H1 (cell line): ENCODE measurements at regions not wholly inside any gene's neighbourhood (a gene's known extent, or its start where the extent isn't known, plus 50 kb on each side); places are given as distances from the start of the nearest gene placed in this dataset.

Source experiments
- CTCF ChIA-PET: fragments of 300-600 bp; sonication (Branson Sonifier 250); formaldehyde crosslinking; loops from one replicate; lab custom pipeline; 2021; ENCODE audit not compliant: partially characterized antibody; lab: Charles Lee
- POLR2A ChIA-PET: fragments of 300-600 bp; sonication (Branson Sonifier 250); formaldehyde crosslinking; loops from one replicate; lab custom pipeline; 2021; ENCODE audit warnings: inconsistent platforms; ENCODE audit not compliant: partially characterized antibody; lab: Charles Lee
- DNase-seq, 2 experiments: peaks; one replicate each; pipeline versions ENCODE4 v3.0.0 to v3.0.0-alpha.2; 2010 to 2022; ENCODE audit warnings: low spot score in 2 of 2, low read depth in 1 of 2, mixed read lengths in 1 of 2
- FAIRE-seq: peaks from 2 replicates; lab custom pipeline; 2011; peaks lifted over from hg19 to GRCh38; lab: Jason Lieb, UNC
- H2AFZ ChIP-seq: 2 replicates; pipeline ENCODE4 v1.8.1; 2012; ENCODE audit warnings: low read length, inconsistent platforms
- H2AK5ac ChIP-seq: 2 replicates; pipeline ENCODE4 v1.6.1; 2013; ENCODE audit warnings: low read depth, low read length
- H2BK120ac ChIP-seq: replicated peaks from 2 replicates; pipeline ENCODE3; 2013; ENCODE audit warnings: low read depth, low read length, inconsistent platforms
- H2BK12ac ChIP-seq: 2 replicates; pipeline ENCODE4 v1.6.1; 2013; ENCODE audit warnings: low read depth, low read length
- H2BK15ac ChIP-seq: 2 replicates; pipeline ENCODE4 v1.6.1; 2013; ENCODE audit warnings: low read length
- H2BK20ac ChIP-seq: 2 replicates; pipeline ENCODE4 v1.6.1; 2013; ENCODE audit warnings: low read length
- H2BK5ac ChIP-seq: 2 replicates; pipeline ENCODE4 v1.6.1; 2013; ENCODE audit warnings: low read depth, low read length
- H3K14ac ChIP-seq: 2 replicates; pipeline ENCODE4 v1.6.1; 2013; ENCODE audit warnings: inconsistent platforms; ENCODE audit not compliant: insufficient read length
- H3K18ac ChIP-seq: 2 replicates; pipeline ENCODE4 v1.6.1; 2013; ENCODE audit warnings: low read length; ENCODE audit errors: extremely low read depth
- H3K23ac ChIP-seq: 2 replicates; pipeline ENCODE4 v1.6.1; 2013; ENCODE audit warnings: inconsistent platforms; ENCODE audit not compliant: insufficient read length
- H3K23me2 ChIP-seq: 2 replicates; pipeline ENCODE4 v1.6.1; 2013; ENCODE audit warnings: low read depth, low read length
- H3K27ac ChIP-seq: 2 replicates; pipeline ENCODE4 v1.6.1; 2011; ENCODE audit warnings: low read depth, low read length, inconsistent platforms
- H3K27me3 ChIP-seq, 4 experiments: replicated peaks in 1 of 4; 1 replicate in 1 of 4; 2 replicates in 3 of 4; pipeline versions ENCODE4 v1.6.1 to v1.8.1; 2011 to 2013; ENCODE audit warnings: low read length in 3 of 4, mild to moderate bottlenecking in 3 of 4, inconsistent platforms in 2 of 4, mixed read lengths in 2 of 4, moderate library complexity in 1 of 4; ENCODE audit not compliant: control insufficient read depth in 3 of 4, insufficient read depth in 3 of 4; ENCODE audit errors: extremely low read depth in 1 of 4
- H3K36me3 ChIP-seq, 4 experiments: 2 replicates each; pipeline versions ENCODE4 v1.6.1 to v1.8.1; 2011 to 2013; ENCODE audit warnings: mild to moderate bottlenecking in 4 of 4, low read length in 3 of 4, moderate library complexity in 2 of 4, control low read depth in 1 of 4, inconsistent platforms in 1 of 4; ENCODE audit not compliant: insufficient read depth in 4 of 4, control insufficient read depth in 2 of 4
- H3K4ac ChIP-seq: replicated peaks from 2 replicates; pipeline ENCODE3; 2013; ENCODE audit warnings: low read length, low read depth, mixed read lengths, inconsistent platforms; ENCODE audit not compliant: insufficient read length
- H3K4me1 ChIP-seq, 4 experiments: replicated peaks in 1 of 4; 1 replicate in 1 of 4; 2 replicates in 3 of 4; pipeline versions ENCODE4 v1.6.1 to v1.8.1; 2011 to 2013; ENCODE audit warnings: low read length in 3 of 4, inconsistent platforms in 2 of 4, mixed read lengths in 1 of 4; ENCODE audit not compliant: insufficient read depth in 4 of 4, control insufficient read depth in 3 of 4
- H3K4me2 ChIP-seq, 2 experiments: 2 replicates each; pipeline versions ENCODE4 v1.6.1 to v1.8.1; 2011 to 2013; ENCODE audit warnings: low read depth in 2 of 2, low read length in 2 of 2, control low read depth in 1 of 2, inconsistent platforms in 1 of 2, mild to moderate bottlenecking in 1 of 2; ENCODE audit not compliant: insufficient read depth in 1 of 2
- H3K4me3 ChIP-seq, 4 experiments: fragments of 200-600, 300-600 bp in 1 of 4; sonication (generic), shearing (Covaris generic), sonication (Bioruptor Twin) in 1 of 4; 2 replicates each; pipeline versions ENCODE4 v1.5.1 to v1.8.1; 2011 to 2016; ENCODE audit warnings: low read length in 4 of 4, low read depth in 3 of 4, control low read depth in 2 of 4, inconsistent platforms in 2 of 4, mild to moderate bottlenecking in 2 of 4, mixed read lengths in 1 of 4, moderate library complexity in 1 of 4; ENCODE audit not compliant: insufficient read depth in 2 of 4; ENCODE audit errors: extremely low read depth in 1 of 4
- H3K56ac ChIP-seq: replicated peaks from 2 replicates; pipeline ENCODE3; 2013; ENCODE audit warnings: low read depth, mild to moderate bottlenecking, mixed read lengths, low read length, inconsistent platforms; ENCODE audit not compliant: insufficient read length
- H3K79me1 ChIP-seq: 2 replicates; pipeline ENCODE4 v1.6.1; 2013; ENCODE audit warnings: low read depth, low read length, control low read depth
- H3K79me2 ChIP-seq, 2 experiments: 2 replicates each; pipeline versions ENCODE4 v1.6.1 to v1.8.1; 2012 to 2013; ENCODE audit warnings: low read length in 2 of 2, mild to moderate bottlenecking in 2 of 2, inconsistent platforms in 1 of 2; ENCODE audit not compliant: insufficient read depth in 2 of 2, control insufficient read depth in 1 of 2
- H3K9ac ChIP-seq, 4 experiments: replicated peaks in 1 of 4; 1 replicate in 1 of 4; 2 replicates in 3 of 4; pipeline versions ENCODE4 v1.6.1 to v1.8.1; 2011 to 2013; ENCODE audit warnings: low read depth in 3 of 4, low read length in 3 of 4, control low read depth in 2 of 4, mild to moderate bottlenecking in 2 of 4, moderate library complexity in 2 of 4, inconsistent platforms in 1 of 4; ENCODE audit errors: extremely low read depth in 1 of 4
- H3K9me3 ChIP-seq, 2 experiments: 2 replicates each; pipeline versions ENCODE4 v1.6.1 to v1.8.1; 2012 to 2013; ENCODE audit warnings: mild to moderate bottlenecking in 2 of 2, moderate library complexity in 2 of 2, control low read depth in 1 of 2, inconsistent platforms in 1 of 2, low read depth in 1 of 2, low read length in 1 of 2, mixed read lengths in 1 of 2; ENCODE audit not compliant: insufficient read depth in 2 of 2
- H4K20me1 ChIP-seq, 2 experiments: replicated peaks in 1 of 2; 2 replicates each; pipeline versions ENCODE3 to v1.8.1; 2011 to 2013; ENCODE audit warnings: inconsistent platforms in 2 of 2, low read length in 2 of 2, mild to moderate bottlenecking in 1 of 2; ENCODE audit not compliant: insufficient read depth in 2 of 2, control insufficient read depth in 1 of 2
- H4K5ac ChIP-seq: 2 replicates; pipeline ENCODE4 v1.6.1; 2013; ENCODE audit warnings: low read length, low read depth, mixed read lengths, inconsistent platforms; ENCODE audit not compliant: insufficient read length
- H4K8ac ChIP-seq: 2 replicates; pipeline ENCODE4 v1.8.0; 2013; ENCODE audit warnings: mild to moderate bottlenecking, moderate library complexity, low read length, inconsistent platforms; ENCODE audit not compliant: insufficient read depth; ENCODE audit errors: extremely low read depth
- H4K91ac ChIP-seq: replicated peaks from 2 replicates; pipeline ENCODE3; 2013; ENCODE audit warnings: low read length, mixed read lengths, inconsistent platforms; ENCODE audit not compliant: insufficient read length
- ATF2 ChIP-seq: IDR thresholded peaks from 2 replicates; pipeline ENCODE4 v1.6.1; 2012; ENCODE audit warnings: low read length, inconsistent platforms
- BACH1 ChIP-seq: IDR thresholded peaks from 2 replicates; pipeline ENCODE4 v1.6.1; 2012; ENCODE audit warnings: low read length, improper control_type of control experiment
- BCL11A ChIP-seq, 2 experiments: IDR thresholded peaks; one replicate each; pipeline ENCODE4 v1.6.1; 2011; ENCODE audit warnings: low read depth in 2 of 2, low read length in 2 of 2, mild to moderate bottlenecking in 2 of 2
- CREB1 ChIP-seq: IDR thresholded peaks from 2 replicates; pipeline ENCODE4 v1.6.1; 2012; ENCODE audit warnings: inconsistent platforms
- EGR1 ChIP-seq: IDR thresholded peaks from 2 replicates; pipeline ENCODE4 v1.6.1; 2011; ENCODE audit warnings: low read depth, low read length, borderline replicate concordance
- EP300 ChIP-seq, 2 experiments: IDR thresholded peaks; 1 replicate in 1 of 2; 2 replicates in 1 of 2; pipeline ENCODE4 v1.6.1; 2011 to 2012; ENCODE audit warnings: low read depth in 2 of 2, low read length in 2 of 2, mild to moderate bottlenecking in 2 of 2, borderline replicate concordance in 1 of 2, inconsistent platforms in 1 of 2, moderate library complexity in 1 of 2
- KDM5A ChIP-seq: fragments of 200-600 bp; IDR thresholded peaks from 2 replicates; pipeline ENCODE4 v1.7.1; 2012; ENCODE audit warnings: mild to moderate bottlenecking, low read length, inconsistent platforms, mixed read lengths
- MAX ChIP-seq: IDR thresholded peaks from 2 replicates; pipeline ENCODE4 v1.6.1; 2012; ENCODE audit warnings: inconsistent platforms
- NRF1 ChIP-seq: IDR thresholded peaks from 2 replicates; pipeline ENCODE4 v1.6.1; 2011; ENCODE audit warnings: mild to moderate bottlenecking, low read depth, low read length, improper control_type of control experiment
- SIRT6 ChIP-seq: IDR thresholded peaks from one replicate; pipeline ENCODE4 v1.7.1; 2012; ENCODE audit warnings: low read length, inconsistent platforms
- SIX5 ChIP-seq: IDR thresholded peaks from 2 replicates; pipeline ENCODE4 v1.6.1; 2011; ENCODE audit warnings: mild to moderate bottlenecking, low read depth, low read length
- SP2 ChIP-seq: IDR thresholded peaks from 2 replicates; pipeline ENCODE4 v1.6.1; 2012; ENCODE audit warnings: mild to moderate bottlenecking, low read length, inconsistent platforms
- SRF ChIP-seq: IDR thresholded peaks from 2 replicates; pipeline ENCODE4 v1.6.1; 2011; ENCODE audit warnings: mild to moderate bottlenecking, low read depth, low read length, moderate library complexity
- TCF12 ChIP-seq: IDR thresholded peaks from 2 replicates; pipeline ENCODE4 v1.6.1; 2011; ENCODE audit warnings: low read depth, mild to moderate bottlenecking, low read length
- TEAD4 ChIP-seq: IDR thresholded peaks from 2 replicates; pipeline ENCODE4 v1.6.1; 2012; ENCODE audit warnings: low read depth, low read length, inconsistent platforms, mixed read lengths
- WGBS, 2 experiments: shearing (Covaris generic) in 1 of 2; methylation state at CpG; one replicate each; pipeline versions ENCODE4 v1.1.6 to v1.1.7; 2013 to 2015; ENCODE audit warnings: low lambda C conversion rate in 2 of 2, mixed read lengths in 2 of 2, inconsistent platforms in 1 of 2, low coverage in 1 of 2, missing lambda C conversion rate in 1 of 2; ENCODE audit not compliant: insufficient replicate concordance in 2 of 2, insufficient coverage in 1 of 2, insufficient read length in 1 of 2; ENCODE audit errors: extremely low coverage in 1 of 2, missing lambda C conversion rate in 1 of 2; 5-methylcytosine and 5-hydroxymethylcytosine counted together

GRCh38 chr2:183214680-183215079 lies 90.4 kb downstream of the NUP35 start:
- no peak overlapping the region for H3K4ac ChIP-seq
- no peaks in the 10 kb centered on the region for H3K36me3 ChIP-seq
- H3K9ac ChIP-seq, result no peak overlapping the region
- H2AFZ ChIP-seq, result no peak overlapping the region
- no peak overlapping the region for H3K18ac ChIP-seq
- no peak overlapping the region for H3K4me3 ChIP-seq
- H3K27me3 ChIP-seq, result no peaks in the 10 kb centered on the region
- no peak overlapping the region for H3K56ac ChIP-seq
- H2BK120ac ChIP-seq, result no peak overlapping the region
- H2BK5ac ChIP-seq, result no peak overlapping the region
- no peaks in the 10 kb centered on the region for H3K4me1 ChIP-seq
- H3K79me2 ChIP-seq, result no peaks in the 10 kb centered on the region
- H2BK20ac ChIP-seq, result no peak overlapping the region
- H2BK12ac ChIP-seq, result no peak overlapping the region
- no peak overlapping the region for H3K23ac ChIP-seq
- H4K91ac ChIP-seq, result no peak overlapping the region
- no peak for DNase-seq
- no peaks in the 10 kb centered on the region for H4K20me1 ChIP-seq
- H3K4me2 ChIP-seq, result no peak overlapping the region
- no peak for FAIRE-seq
- ChIA-PET POLR2A (no interaction called here), CTCF (interaction anchor here (0.7 kb wide), 1 partner anchor 415 kb away, joined by 3 read pairs; no protein-coding TSS in a partner anchor)
- H2AK5ac ChIP-seq, result no peak overlapping the region
- H3K14ac ChIP-seq, result no peak overlapping the region
- no peaks in the 10 kb centered on the region for H3K79me1 ChIP-seq
- no peak overlapping the region for H2BK15ac ChIP-seq
- no peak overlapping the region for H3K27ac ChIP-seq
- no peaks in the 10 kb centered on the region for H3K23me2 ChIP-seq
- H3K9me3 ChIP-seq, result no peaks in the 10 kb centered on the region
- H4K8ac ChIP-seq, result no peak overlapping the region
- 88% methylated on average over 2 of the region's 2 CpGs; no CpG with 5 or more reads in 1 of the 2 experiments for WGBS, 2 experiments
- no peak overlapping the region for H4K5ac ChIP-seq
- no peak for TF ChIP-seq BCL11A (IDR thresholded peaks at IDR 0.05; ENCODE audit: low read depth in 2 of 2, low read length in 2 of 2)
- no peak for TF ChIP-seq SP2
- no peak for TF ChIP-seq BACH1
- TF ChIP-seq SIX5, result no peak
- TF ChIP-seq NRF1, result no peak
- TF ChIP-seq MAX, result no peak
- no peak for TF ChIP-seq ATF2
- TF ChIP-seq SRF, result no peak
- no peak for TF ChIP-seq TEAD4
- TF ChIP-seq EGR1, result no peak
- no peak for TF ChIP-seq TCF12
- no peak for TF ChIP-seq CREB1
- no peak for TF ChIP-seq EP300 (IDR thresholded peaks at IDR 0.05; ENCODE audit: borderline replicate concordance in 1 of 2, low read depth in 2 of 2, low read length in 2 of 2)
- TF ChIP-seq KDM5A, result no peak
- TF ChIP-seq SIRT6, result no peak
